ENCODE measurements at regions not wholly inside any gene's neighbourhood (a gene's known extent, or its start where the extent isn't known, plus 50 kb on each side); places are given as distances from the start of the nearest gene placed in this dataset.

DNA sequence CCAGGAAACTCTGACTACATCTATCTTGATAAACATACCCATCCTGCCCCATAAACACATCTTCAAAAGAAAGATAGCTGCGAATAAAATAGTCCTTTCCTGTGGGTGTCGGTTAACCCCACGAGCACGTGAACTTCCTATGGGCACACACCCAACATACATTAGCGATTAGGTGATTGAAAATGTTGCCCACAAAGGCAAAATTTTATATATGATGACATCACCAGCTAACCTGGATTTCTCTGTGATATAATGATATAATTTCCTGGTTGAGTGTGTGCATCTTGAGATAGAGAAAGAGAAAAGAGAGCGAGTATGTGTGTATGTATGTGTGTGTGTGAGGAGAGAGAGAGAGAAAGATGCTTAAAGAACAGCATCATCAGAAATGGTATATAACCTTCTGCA is 296.1 kb downstream of the PTPRC start:
- TF ChIP-seq POLR2AphosphoS5 (IDR thresholded peaks at IDR 0.05; ENCODE audit: low read depth) (peak; percentile 61), REST (IDR thresholded peaks at IDR 0.05; ENCODE audit: insufficient replicate concordance, low read depth) (no peak)
- H3K27ac ChIP-seq (replicated peaks): peak overlapping the region; percentile 94
- no peaks in the 10 kb centered on the region for H3K27me3 ChIP-seq (ENCODE audit: insufficient read depth, poor library complexity, severe bottlenecking)
- DNase-seq (ENCODE audit: low read depth in 1 of 2, low spot score in 1 of 2): peak in 1 of 2 experiments; percentile 64
- peak overlapping the region; percentile 66 for H3K4me3 ChIP-seq (replicated peaks; ENCODE audit: insufficient read depth, low read length)

DNA sequence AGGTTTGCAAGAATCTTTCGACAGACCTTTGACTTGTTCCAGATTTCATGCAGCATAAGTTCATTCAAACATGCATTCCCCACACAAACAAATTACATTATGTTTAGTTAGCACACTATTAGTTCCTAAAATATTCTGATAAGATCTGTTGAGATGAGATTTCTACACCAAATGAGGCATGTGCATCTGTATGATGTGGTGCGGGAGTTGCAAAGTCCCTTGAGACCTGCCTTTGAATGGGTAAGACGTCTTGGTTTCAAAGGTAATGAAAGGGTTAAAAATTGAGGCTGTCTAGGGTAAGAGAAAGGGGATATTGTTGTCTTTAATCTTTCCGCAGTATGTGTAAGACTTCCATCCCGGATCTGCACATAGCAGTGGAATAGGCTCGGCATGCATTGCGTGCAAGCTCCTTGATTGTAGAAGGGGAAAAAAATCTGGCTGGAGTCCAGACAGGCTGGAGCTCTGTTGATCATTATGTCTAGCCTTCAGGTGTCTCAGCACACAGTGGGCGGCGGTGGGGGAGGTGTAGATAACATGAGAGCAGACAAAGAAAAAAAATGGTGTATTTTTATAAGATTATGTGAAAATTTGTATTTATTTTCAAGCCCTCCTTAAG is 296.6 kb downstream of the PTPRC start:
- DNase-seq (ENCODE audit: low read depth in 1 of 2, low spot score in 1 of 2): peak; percentile 63 to 90
- Histone ChIP-seq H3K4me3 (replicated peaks; ENCODE audit: insufficient read depth, low read length) (peak overlapping the region; percentile 66), H3K27me3 (ENCODE audit: insufficient read depth, poor library complexity, severe bottlenecking) (no peaks in the 10 kb centered on the region), H3K27ac (replicated peaks) (peak overlapping the region; percentile 94)
- TF ChIP-seq GABPA (IDR thresholded peaks at IDR 0.05; ENCODE audit: low read depth): no peak
- TF ChIP-seq POLR2AphosphoS5 (IDR thresholded peaks at IDR 0.05; ENCODE audit: low read depth): peak; percentile 97
- peak; percentile 6 for TF ChIP-seq REST (IDR thresholded peaks at IDR 0.05; ENCODE audit: insufficient replicate concordance, low read depth)

DNA sequence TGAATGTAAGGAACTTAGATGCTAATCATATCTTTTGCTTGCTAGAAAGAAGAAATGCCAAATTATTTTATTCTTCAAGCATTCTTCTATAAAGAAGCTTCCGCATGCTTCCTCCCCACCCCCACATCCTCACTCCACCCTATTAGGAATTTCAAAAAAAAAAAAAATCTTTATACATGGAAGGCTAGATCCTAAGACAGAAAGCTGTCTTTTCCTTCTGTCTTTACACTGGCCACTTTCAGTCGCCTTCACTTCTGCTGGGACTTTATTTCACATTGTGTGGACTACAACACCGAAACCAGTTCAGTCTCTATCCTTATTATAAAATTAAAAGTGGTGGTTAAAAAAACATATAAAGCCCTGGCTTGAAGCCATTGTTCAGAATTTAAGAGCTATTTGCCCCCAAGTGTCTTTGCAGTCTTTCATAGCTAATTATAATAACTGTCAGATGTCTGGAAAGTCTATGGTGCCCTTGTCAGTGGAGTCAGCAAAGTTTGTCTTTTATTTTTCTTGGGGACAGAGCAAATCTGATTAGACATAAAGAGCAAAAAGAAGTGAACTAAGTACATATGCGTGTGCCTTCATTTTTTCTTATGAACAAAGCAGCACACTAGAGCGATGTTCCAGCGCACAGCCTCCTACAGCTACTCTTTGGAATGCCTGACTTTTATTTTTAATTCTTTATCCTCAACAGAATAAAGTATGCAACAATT is 297.7 kb downstream of the PTPRC start:
- Histone ChIP-seq H3K4me3 (replicated peaks; ENCODE audit: insufficient read depth, low read length) (peak overlapping the region; percentile 66), H3K27ac (replicated peaks) (peak overlapping the region; percentile 94), H3K27me3 (ENCODE audit: insufficient read depth, poor library complexity, severe bottlenecking) (no peaks in the 10 kb centered on the region)
- no peak for DNase-seq (ENCODE audit: low read depth in 1 of 2, low spot score in 1 of 2)
- TF ChIP-seq POLR2AphosphoS5 (IDR thresholded peaks at IDR 0.05; ENCODE audit: low read depth) (peak; percentile 71), SPI1 (IDR thresholded peaks at IDR 0.05; ENCODE audit: borderline replicate concordance, low read depth) (no peak)

- H3K27me3 ChIP-seq (ENCODE audit: insufficient read depth, poor library complexity, severe bottlenecking): no peaks in the 10 kb centered on the region
- TF ChIP-seq SPI1 (IDR thresholded peaks at IDR 0.05; ENCODE audit: borderline replicate concordance, low read depth) (no peak), REST (IDR thresholded peaks at IDR 0.05; ENCODE audit: insufficient replicate concordance, low read depth) (peak; percentile 81), POLR2AphosphoS5 (IDR thresholded peaks at IDR 0.05; ENCODE audit: low read depth) (peak; percentile 98)
- peak; percentile 84 to 90 for DNase-seq (ENCODE audit: low read depth in 1 of 2, low spot score in 1 of 2)
- peak overlapping the region; percentile 66 for H3K4me3 ChIP-seq (replicated peaks; ENCODE audit: insufficient read depth, low read length)
- peak overlapping the region; percentile 94 for H3K27ac ChIP-seq (replicated peaks)
These were observed 298.6 kb downstream of the PTPRC start for GRCh38 chr1:198937231-198938031.

Measured in HL-60 (cell line).